Limb (tissue), 2 donors: ENCODE measurements at regions not wholly inside any gene's neighbourhood (a gene's known extent, or its start where the extent isn't known, plus 50 kb on each side); places are given as distances from the start of the nearest gene placed in this dataset.

ENCODE experiments used
- DNase-seq, 2 donors: peaks; one replicate each; pipeline ENCODE4 v3.0.0-alpha.2; 2016; ENCODE audit errors: extremely low spot score in 2 of 2

DNA sequence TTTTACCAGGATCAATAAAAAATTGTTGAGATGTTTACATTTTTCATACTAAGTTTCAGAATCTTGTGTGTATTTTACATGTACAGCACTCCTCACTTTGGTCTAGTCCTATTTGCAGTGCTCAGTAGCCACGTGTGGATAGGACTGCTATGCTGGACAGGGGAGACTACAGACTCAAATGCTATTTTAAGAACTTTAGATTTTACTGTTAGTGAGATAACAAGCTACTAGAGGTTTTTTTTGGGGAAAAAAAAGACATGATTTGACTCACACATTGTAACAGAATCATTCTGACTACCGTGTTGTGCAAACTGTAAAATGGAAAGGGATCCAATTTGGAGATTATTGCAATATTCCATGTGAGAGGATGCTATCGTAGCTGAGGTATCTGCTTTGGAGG lies 418.9 kb upstream of the PRMT6 start:
- DNase-seq: no peak

DNA sequence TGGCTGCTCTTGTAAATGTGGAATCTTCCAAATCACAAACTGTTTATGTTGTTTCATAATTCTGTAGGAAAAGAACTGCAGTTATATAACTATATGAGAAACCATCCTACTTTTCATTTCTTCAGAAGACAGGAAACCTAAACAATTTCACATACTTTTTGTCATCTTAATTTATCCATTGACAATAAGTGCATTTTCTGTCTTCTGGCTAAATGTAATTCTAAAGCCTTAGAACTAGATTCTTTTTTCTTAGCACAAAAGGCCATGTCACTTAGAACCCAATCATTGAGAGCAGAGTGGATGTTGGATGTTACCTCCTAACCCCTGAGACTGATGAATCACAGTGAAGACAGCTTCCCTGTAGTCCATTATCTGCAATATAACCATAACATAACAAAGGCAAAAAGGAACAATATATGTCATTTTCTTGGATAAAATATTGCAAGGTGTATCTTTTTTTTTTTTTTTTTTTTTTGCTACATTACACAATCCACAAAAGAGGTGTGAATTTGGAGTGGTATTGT lies 410.2 kb upstream of the PRMT6 start:
- no peak for DNase-seq

DNA sequence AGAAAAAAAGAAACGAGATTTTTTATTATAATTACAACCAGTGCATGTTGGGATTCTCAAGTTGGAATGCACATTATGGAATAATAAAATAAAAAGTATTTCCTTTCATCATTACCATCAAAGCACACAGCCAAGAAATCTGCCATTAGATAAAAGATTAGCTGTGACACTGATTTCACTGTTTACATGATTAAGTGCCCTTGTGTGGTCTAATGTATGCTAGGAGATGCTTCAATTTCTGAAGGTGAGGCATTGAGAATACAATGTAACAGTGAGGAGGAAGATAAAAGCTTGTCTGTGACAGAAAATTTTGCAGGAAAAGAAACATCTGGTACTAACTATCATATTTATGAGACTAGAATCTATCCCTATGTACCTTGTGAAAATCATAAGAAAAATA lies 409.7 kb upstream of the PRMT6 start:
- DNase-seq: no peak

DNA sequence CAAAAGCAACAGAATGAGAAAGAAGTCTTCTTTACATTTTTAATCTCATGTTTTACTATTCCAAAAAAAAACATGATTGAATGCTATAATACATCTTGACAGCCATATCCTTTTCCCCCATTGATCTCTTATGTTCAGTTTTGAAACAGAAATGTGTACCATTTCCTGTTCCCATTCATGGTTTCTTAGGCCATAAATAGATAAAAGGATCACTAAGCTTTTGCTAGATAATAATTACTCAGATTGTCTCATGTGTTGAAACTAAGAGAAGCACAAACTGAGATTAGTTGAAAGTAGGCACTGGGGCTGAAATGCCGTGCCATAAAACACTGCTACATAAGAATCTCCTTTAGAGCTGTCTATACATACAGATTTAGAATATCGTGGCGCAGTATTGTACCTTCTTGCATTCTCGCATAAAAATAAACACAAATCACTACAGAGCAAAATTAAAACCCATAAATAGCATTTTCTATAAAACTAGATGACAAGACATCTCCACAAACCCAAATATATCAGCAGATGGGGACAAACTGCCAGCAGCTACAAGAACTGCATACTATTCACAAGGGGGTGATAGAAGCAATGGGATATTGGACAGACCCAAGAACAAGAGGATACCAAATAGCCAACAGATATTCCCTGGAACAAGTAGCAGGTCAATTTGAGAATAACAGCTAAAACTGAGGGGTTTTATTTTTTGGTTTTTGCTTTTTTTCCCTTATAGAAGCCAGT lies 405.3 kb upstream of the PRMT6 start:
- no peak for DNase-seq

DNA sequence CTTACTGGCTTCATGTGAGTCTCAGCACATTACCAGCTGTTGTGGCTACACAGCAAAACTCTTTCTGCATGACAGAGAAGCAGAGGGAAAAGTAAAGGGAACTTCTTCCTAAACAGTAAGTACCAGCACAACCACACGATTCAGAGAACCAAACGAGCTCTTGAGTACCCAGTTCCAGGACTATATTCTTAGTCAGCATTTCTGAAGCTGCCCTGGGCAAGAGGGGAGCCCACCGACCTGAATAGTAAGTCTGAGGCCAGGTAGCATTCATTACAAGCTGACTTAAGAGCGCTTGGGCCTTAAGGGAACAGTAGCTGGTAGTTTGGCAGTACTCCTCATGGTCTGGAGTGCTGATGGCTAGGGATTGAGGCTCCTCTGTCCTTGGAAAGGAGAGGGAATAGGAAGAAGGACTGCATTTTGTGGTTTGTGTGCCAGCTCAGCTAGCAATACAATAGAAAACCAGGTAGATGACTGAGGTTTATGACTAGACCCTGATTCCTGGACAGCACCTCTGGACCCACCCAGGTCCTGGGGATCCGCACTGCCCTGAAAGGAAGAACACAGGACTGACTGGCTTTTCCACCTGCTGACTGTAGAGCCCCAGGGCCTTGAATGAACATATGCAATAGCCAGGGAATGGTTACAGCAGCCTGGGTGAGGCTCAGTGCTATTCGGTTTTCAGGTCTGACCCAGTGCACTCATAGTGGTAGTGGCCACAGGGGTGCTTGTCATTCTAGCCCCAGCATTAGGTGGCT lies 396.8 kb upstream of the PRMT6 start:
- no peak for DNase-seq

DNA sequence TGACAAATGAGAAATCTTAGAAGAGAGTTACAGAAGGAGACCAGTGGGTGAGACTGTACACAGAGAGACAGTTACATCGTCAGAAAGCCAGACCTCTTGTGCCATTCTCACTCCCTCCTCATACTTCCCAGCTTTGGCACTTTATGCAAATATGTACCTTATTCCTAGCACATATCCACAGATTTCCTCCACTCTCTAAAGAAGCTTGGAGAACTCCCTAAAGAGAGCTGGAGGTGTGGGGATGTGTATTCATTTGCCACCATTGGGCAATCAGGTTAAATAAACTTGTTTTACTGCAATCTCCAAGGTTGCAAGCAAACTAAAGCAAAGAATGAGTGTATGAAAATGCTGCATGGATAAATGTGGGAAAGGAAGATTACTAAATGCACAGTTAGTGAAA lies 380.9 kb upstream of the PRMT6 start:
- no peak for DNase-seq

DNA sequence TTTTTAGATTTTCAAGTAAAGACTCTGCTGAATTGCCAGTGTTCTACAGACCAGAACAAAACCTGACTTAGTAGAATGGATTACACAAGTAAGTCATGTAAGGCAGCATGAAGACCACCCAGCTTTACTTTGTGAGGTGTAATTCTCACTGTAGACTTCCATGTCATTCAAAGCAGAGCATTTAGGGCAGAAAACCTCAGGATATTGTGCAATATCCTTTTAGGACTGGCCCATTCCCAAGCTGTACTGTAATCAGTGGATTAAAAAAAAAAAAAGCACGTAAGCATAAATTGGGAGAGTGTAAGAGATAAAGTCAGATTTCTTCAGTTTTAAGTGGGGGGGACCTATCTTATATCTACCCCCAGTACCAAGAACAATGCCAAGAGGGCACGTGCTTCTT lies 380.5 kb upstream of the PRMT6 start:
- DNase-seq: no peak

DNA sequence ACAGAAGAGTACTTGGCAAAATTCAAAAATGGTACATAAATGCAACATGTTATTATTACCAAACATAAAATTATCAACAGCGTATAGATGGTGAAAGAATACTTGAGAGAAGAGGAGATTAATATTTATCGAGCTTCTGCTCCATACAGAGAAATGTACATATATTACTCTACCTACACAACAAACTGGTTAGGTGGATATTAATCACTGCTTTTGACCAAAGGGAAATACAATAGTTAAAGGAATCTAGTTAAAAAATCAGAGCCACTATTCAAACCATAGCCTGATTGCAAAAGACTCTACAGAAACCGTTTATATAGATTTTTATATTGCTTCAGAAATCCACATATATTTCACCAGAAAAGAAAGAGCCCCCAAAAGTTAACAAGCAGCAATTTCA lies 379.3 kb upstream of the PRMT6 start:
- DNase-seq: no peak

DNA sequence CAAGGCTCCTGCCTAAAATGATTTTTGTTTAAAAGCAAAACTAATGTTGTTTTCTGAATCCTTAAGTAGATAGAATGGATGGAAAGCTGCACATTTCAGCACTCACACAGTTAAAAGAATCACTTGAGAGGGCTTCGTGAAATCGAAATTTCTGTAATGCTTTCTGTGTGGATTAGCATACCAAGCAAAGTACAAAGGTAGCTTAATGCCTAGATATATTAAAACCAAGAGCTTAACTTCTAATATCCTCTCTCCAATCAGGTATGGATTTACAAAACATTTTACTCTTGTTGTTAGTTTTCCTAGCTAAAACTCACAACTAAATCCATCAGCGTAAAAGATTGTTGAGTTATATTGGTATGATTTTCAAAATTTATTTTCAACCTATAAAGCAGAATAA lies 378.8 kb upstream of the PRMT6 start:
- DNase-seq: no peak

DNA sequence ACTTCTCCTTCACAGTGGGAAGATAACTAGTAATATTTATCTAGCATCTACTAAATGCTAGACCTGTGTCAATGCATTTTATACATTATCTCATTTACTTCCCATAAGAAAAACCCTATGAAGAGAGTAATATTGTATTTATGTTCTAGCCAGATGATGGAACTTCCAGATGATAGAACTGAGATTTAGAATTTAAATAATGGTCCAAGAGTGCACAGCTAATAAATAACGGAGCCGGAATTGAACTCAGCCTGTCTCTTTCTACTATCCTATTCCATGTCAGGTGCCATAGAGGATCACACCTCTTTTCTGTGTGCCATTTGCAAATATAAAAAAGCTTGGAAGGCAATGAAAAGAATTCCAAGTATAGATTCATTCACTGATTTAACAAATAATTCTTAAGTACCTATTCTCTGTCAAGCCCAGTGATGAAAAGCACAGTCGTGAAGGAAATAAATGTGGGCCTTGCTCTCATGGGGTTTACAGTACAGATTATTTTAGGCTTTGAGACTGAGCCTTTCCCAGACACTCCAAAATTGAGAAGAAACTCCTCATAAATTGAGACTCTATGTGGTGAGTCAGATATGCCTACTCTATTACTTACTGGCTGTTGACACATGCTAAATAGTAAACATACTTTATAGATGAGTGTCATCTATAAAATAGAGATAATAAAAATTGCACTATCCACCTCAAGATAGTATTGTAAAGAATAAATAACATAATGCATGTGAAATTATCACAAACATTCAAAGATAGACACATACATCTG lies 378.0 kb upstream of the PRMT6 start:
- DNase-seq: no peak

DNA sequence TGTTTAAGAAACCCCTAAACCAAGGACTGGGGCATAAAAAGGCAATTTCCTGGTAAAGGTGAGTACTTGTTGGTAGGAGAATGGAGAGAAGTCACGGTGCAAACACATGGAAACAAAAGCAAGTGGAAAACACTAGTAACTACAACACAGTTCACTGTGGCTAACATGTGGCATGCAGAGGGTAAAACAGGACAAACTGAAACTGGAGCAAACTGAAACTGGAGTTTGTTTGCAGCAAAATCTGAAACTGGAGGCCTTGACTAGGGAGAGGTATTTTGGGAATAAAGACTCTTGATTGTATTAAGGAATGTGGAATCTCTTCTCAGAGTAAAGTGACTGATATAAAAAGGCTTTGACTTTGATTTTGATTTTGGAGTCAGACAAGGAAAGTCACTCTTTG lies 376.3 kb upstream of the PRMT6 start:
- DNase-seq: no peak

DNA sequence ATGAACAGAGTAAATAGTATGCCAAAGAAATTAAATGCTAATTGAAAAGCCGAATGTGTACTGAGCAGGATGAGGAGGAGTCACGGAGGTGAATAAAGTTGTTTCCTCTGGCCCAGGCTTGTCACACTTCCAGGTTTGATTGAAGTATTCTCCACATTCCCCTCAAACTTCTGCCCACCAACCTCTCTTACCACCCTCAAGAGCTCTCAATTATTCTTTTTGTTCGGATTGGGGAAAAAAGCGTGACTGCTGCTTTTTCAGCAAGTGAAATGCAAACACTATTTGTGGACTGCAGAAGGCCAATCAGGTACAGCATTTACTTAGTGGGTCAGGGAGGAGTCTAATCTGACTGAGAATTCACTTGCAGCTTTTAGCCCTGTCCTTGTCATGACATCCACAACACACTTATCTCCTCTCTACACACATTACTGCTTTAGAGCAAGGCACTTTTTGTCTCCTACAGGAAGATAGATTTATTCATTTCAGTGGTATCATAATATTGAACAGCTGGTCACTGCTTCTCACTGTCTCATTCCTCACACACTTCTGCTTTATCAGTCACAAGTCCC lies 375.6 kb upstream of the PRMT6 start:
- DNase-seq: no peak

DNA sequence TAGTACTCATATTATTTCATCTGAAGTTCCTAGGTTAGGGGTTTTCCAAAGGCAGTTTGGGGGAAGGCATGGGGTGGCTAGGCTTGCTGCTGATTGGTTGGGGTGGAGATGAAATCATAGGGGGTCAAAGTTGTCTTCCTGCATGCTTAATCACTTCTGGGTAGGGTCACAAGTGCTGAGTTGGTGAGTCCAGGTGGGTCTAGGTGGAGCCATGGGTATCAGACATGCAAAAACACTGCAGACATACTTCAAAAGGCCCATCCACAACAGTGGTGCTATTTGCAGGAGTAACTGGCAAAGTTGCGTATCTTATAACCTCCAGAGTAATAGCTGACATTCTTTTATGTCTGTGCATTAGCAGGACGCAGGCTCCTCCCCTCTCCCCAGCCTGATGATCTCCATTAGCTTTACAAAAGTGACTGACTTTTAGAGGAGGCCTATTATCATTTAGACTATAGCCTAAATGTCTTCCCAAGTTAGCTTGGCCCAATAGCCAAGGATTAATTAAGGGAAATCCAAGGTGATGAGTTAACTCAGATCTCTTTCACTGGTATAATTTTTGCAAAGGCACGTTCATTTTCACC lies 374.4 kb upstream of the PRMT6 start:
- DNase-seq: no peak

DNA sequence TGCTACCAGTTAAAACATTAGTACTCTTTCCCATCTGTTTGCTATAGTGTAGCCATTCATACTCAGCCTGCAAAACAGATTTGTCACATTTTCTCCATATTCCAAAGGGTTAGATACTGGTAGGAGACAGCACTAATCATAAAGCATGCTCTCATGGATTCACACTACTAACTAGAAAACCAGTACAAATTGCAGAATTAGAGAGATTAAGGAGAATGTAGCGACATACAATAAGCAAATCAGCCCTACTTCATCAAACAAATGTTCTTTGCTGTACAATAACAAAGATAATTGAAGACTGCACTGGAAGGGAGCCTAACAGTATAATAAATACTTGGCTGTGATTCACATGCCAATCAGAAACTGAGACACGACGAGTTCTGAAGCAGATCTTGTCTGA lies 368.0 kb upstream of the PRMT6 start:
- DNase-seq: no peak

DNA sequence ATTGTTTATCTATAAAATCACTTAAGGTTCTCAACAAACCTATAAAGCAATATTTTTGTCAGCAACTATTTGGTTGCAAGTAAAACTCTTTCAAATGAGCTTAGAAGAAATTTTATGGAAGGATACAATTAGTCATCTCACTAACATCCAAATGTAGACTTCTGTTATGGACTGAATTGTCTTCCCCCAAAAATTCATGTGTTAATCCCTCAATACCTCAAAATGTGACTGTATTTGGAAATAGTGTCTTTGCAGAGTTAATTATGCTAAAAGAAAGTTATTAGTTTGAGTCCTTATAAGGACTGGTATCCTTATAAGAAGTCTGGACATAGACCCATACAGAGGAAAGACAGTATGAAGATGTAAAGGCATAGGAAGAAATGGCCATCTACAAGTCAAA lies 357.8 kb upstream of the PRMT6 start:
- DNase-seq: no peak

DNA sequence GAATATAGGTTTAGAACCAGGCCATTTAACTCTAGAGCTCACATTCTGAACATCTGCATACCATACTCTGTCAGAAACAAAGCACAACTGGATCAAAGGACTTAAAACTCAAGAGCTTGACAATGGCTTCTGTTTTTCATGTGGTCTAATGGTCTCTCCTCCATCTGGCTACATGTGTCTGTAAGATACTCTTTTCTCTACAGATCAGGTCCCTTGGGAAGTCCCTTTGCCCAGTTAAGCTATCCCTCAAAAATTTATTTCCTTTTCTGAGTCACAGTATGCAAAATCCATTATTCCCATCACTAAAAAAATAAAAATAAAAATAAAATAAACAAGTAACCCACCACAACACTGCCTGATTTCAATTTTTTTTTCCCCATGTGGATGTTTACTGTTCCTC lies 357.0 kb upstream of the PRMT6 start:
- DNase-seq: no peak

DNA sequence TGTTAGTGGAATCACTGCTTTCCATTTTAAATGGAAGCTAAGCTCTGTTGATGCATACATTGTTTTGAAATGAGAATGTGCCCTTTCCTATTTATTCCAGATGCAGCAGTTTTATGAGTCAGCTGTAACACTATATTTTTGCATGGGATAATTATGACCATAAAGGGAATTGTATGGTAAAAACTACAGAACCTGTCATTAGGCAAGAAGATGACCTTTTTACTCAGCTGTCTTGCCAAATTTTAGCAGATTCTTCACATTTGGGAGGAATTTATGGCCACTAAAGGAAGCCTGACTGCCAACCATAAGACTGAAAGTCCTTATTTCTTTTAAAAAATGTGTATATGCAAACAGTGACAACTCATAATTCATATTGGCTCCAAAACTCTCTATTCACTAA lies 356.3 kb upstream of the PRMT6 start:
- DNase-seq: peak in 1 of 2 donors; percentile 58

DNA sequence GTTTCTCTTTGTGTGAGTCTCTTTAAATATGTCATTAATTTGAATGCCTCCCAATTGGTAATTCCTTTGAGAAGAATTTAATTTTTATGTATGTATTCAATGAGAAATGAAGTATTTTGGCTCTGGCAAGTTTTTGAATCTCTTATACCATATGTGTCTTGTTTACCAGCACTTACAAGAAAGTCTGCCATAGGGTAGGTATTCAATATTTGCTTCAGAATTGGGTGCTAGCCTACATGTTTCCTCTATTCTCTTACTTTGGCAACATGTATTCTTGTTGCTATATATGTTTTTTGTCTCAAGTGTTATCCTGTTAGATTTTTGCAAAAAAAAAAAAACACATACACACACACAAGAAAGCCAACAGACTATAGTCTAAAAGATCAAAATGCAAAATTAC lies 350.5 kb upstream of the PRMT6 start:
- DNase-seq: no peak

DNA sequence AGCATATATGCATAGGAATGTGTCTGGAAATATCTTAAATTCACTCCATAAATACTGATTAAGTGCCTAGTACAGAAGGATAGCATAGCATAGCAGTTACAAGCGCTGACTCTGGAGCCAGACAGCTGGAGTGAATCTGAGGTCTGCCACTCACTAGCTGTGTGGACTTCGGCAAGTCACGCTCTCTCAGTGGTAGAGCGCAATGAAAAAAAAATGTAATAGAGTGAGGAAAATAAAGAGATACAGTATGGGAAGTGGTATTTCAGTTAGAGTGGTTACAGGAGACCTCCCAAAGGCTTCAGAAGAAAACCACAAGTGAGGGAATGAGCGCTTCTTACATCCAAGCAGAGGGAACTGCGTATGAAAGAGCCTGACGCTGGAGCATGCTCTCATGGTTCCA lies 338.9 kb upstream of the PRMT6 start:
- peak in 1 of 2 donors; percentile 18 for DNase-seq

DNA sequence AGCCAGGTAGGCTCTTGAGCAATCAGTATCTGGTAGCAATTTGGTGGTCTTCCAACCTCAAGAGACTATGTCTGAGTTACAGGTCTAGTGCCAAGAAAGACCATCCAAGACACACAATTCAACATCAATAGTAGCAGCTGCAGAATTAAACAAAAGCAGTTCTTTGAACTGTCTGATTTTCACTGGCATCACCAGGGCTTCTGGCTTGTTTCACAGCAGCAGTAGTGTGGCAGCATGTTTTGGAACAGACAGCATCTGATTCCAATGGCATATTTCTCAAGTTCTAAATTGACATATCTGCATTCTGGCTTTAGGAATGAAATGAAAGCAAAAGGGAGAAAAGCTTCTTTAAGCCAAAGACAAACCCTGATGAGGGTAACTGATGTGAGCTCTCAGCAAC lies 334.7 kb upstream of the PRMT6 start:
- DNase-seq: no peak

DNA sequence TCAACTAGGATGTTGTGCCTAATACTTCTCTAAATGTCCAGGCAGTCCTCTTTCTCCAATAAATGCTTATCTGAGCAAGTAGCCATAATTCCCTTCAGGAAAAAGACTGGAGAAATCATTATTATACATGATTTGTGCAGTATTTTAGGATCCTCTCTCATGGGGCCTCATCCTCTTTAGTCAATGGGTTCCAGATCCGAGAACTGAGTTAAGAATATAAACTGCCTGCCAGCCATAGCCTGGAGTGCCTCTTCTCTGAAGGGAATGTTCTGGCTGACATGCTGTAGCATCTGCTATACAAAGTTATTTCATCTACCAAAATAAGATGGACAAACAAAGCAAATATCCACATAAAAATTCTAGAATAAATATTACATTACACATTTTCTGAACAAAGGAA lies 334.0 kb upstream of the PRMT6 start:
- no peak for DNase-seq

DNA sequence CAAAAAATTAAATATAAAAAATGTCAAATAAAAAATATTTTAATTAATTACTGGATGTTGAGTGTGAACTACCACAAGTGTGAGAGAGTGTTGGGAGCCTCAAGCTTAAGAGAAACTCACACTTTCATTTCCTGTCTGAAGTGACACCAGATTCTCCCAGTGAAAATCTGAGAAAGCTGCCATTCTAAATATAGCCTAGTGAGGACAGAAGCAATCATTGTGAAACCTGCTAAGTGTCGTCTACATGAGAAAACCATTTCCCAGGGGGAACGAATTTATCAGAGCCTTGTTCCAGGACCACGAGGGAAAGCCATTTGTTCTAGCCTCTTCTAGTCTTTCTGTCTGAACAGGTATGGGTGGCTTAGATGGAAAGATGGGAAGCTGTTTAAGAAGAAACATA lies 329.3 kb upstream of the PRMT6 start:
- DNase-seq: no peak
